ENCODE measurements at regions not wholly inside any gene's neighbourhood (a gene's known extent, or its start where the extent isn't known, plus 50 kb on each side); places are given as distances from the start of the nearest gene placed in this dataset.

GRCh38 chr9:115182264-115182663, 64.3 kb upstream of the TNC start:
- no peak overlapping the region for H2AFZ ChIP-seq (ENCODE audit: low read depth, low read length)

GRCh38 chr9:115183436-115183835, 65.5 kb upstream of the TNC start:
- Histone ChIP-seq H3K79me2 (ENCODE audit: insufficient read depth, low read length) (no peaks in the 10 kb centered on the region), H3K4me2 (ENCODE audit: insufficient read depth, low read length) (no peak overlapping the region), H3K27me3 (ENCODE audit: insufficient read depth, low read length, poor library complexity) (no peaks in the 10 kb centered on the region), H3K36me3 (ENCODE audit: insufficient read depth, low read length) (no peaks in the 10 kb centered on the region), H4K20me1 (ENCODE audit: insufficient read depth, low read length) (no peaks in the 10 kb centered on the region), H3K4me1 (ENCODE audit: insufficient read depth, low read length) (no peaks in the 10 kb centered on the region), H3K9ac (ENCODE audit: low read depth, low read length) (no peak overlapping the region), H3K27ac (ENCODE audit: low read length) (no peak overlapping the region), H3K4me3 (ENCODE audit: low read depth in 1 of 2, low read length in 2 of 2) (no peak overlapping the region), H2AFZ (ENCODE audit: low read depth, low read length) (no peak overlapping the region), H3K9me3 (ENCODE audit: insufficient read depth, low read length, severe bottlenecking) (no peaks in the 10 kb centered on the region)
- TF ChIP-seq EZH2 (IDR thresholded peaks at IDR 0.05; ENCODE audit: borderline replicate concordance, low read depth, low read length, severe bottlenecking) (no peak), CTCF (IDR thresholded peaks at IDR 0.05; ENCODE audit: borderline replicate concordance, extremely low read depth, low read length, poor library complexity, severe bottlenecking) (no peak)
- DNase-seq (no peak), ATAC-seq (ENCODE audit: insufficient read depth, low read depth) (no peak)

More at GRCh38 chr9:115182264-115182663, 64.3 kb upstream of the TNC start:
- H3K4me2 ChIP-seq (ENCODE audit: insufficient read depth, low read length): no peak overlapping the region
- H3K79me2 ChIP-seq (ENCODE audit: insufficient read depth, low read length): no peaks in the 10 kb centered on the region
- H3K36me3 ChIP-seq (ENCODE audit: insufficient read depth, low read length): no peaks in the 10 kb centered on the region
- no peak overlapping the region for H3K9ac ChIP-seq (ENCODE audit: low read depth, low read length)
- TF ChIP-seq CTCF (IDR thresholded peaks at IDR 0.05; ENCODE audit: borderline replicate concordance, extremely low read depth, low read length, poor library complexity, severe bottlenecking): no peak
- TF ChIP-seq EZH2 (IDR thresholded peaks at IDR 0.05; ENCODE audit: borderline replicate concordance, low read depth, low read length, severe bottlenecking): no peak
- no peak for ATAC-seq (ENCODE audit: insufficient read depth, low read depth)
- H3K27me3 ChIP-seq (ENCODE audit: insufficient read depth, low read length, poor library complexity): no peaks in the 10 kb centered on the region
- H3K4me1 ChIP-seq (ENCODE audit: insufficient read depth, low read length): no peaks in the 10 kb centered on the region
- no peak overlapping the region for H3K4me3 ChIP-seq (ENCODE audit: low read depth in 1 of 2, low read length in 2 of 2)
- no peaks in the 10 kb centered on the region for H3K9me3 ChIP-seq (ENCODE audit: insufficient read depth, low read length, severe bottlenecking)
- DNase-seq: no peak
- H3K27ac ChIP-seq (ENCODE audit: low read length): no peak overlapping the region
- H4K20me1 ChIP-seq (ENCODE audit: insufficient read depth, low read length): no peaks in the 10 kb centered on the region

GRCh38 chr9:115189686-115190085, 71.7 kb upstream of the TNC start:
- TF ChIP-seq CTCF (IDR thresholded peaks at IDR 0.05; ENCODE audit: borderline replicate concordance, extremely low read depth, low read length, poor library complexity, severe bottlenecking) (no peak), EZH2 (IDR thresholded peaks at IDR 0.05; ENCODE audit: borderline replicate concordance, low read depth, low read length, severe bottlenecking) (no peak)

DNA sequence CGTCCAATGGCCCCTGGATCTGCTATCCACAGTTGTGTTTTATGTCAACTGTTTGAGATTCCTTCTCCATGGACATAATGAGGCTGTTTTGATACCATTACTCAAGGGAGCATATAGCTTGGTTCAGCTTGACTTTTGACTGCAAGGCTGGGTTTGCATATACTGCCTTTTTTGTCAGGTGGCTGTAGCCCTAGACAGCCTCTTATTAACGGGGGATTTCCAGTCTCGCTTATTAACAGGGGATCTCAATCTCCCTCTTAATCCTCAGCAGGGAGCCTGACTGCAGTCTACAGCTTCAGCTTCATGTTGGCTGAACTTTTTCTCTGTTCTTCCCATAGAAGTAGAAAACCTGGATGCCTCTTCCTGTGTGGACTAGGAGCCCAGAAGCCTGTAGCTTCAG, 73.7 kb upstream of the TNC start:
- Histone ChIP-seq H3K9ac (ENCODE audit: low read depth, low read length) (no peak overlapping the region), H2AFZ (ENCODE audit: low read depth, low read length) (no peak overlapping the region), H4K20me1 (ENCODE audit: insufficient read depth, low read length) (no peaks in the 10 kb centered on the region), H3K4me1 (ENCODE audit: insufficient read depth, low read length) (no peaks in the 10 kb centered on the region), H3K27ac (ENCODE audit: low read length) (no peak overlapping the region), H3K4me2 (ENCODE audit: insufficient read depth, low read length) (no peak overlapping the region), H3K4me3 (ENCODE audit: low read depth in 1 of 2, low read length in 2 of 2) (no peak overlapping the region), H3K79me2 (ENCODE audit: insufficient read depth, low read length) (no peaks in the 10 kb centered on the region), H3K36me3 (ENCODE audit: insufficient read depth, low read length) (no peaks in the 10 kb centered on the region), H3K9me3 (ENCODE audit: insufficient read depth, low read length, severe bottlenecking) (no peaks in the 10 kb centered on the region), H3K27me3 (ENCODE audit: insufficient read depth, low read length, poor library complexity) (no peaks in the 10 kb centered on the region)
- DNase-seq (no peak), ATAC-seq (ENCODE audit: insufficient read depth, low read depth) (no peak)
- TF ChIP-seq EZH2 (IDR thresholded peaks at IDR 0.05; ENCODE audit: borderline replicate concordance, low read depth, low read length, severe bottlenecking): no peak
- TF ChIP-seq CTCF (IDR thresholded peaks at IDR 0.05; ENCODE audit: borderline replicate concordance, extremely low read depth, low read length, poor library complexity, severe bottlenecking): no peak

More at GRCh38 chr9:115189686-115190085, 71.7 kb upstream of the TNC start:
- Histone ChIP-seq H2AFZ (ENCODE audit: low read depth, low read length) (no peak overlapping the region), H4K20me1 (ENCODE audit: insufficient read depth, low read length) (no peaks in the 10 kb centered on the region), H3K4me2 (ENCODE audit: insufficient read depth, low read length) (no peak overlapping the region), H3K27me3 (ENCODE audit: insufficient read depth, low read length, poor library complexity) (no peaks in the 10 kb centered on the region), H3K36me3 (ENCODE audit: insufficient read depth, low read length) (no peaks in the 10 kb centered on the region), H3K4me1 (ENCODE audit: insufficient read depth, low read length) (no peaks in the 10 kb centered on the region), H3K4me3 (ENCODE audit: low read depth in 1 of 2, low read length in 2 of 2) (no peak overlapping the region), H3K9me3 (ENCODE audit: insufficient read depth, low read length, severe bottlenecking) (no peaks in the 10 kb centered on the region), H3K79me2 (ENCODE audit: insufficient read depth, low read length) (no peaks in the 10 kb centered on the region), H3K9ac (ENCODE audit: low read depth, low read length) (no peak overlapping the region), H3K27ac (ENCODE audit: low read length) (no peak overlapping the region)
- ATAC-seq (ENCODE audit: insufficient read depth, low read depth): no peak
- DNase-seq: no peak

All from DND-41 (cell line).